Hippocampal formation (tissue), 2 donors: ENCODE measurements at regions not wholly inside any gene's neighbourhood (a gene's known extent, or its start where the extent isn't known, plus 50 kb on each side); places are given as distances from the start of the nearest gene placed in this dataset.

Source experiments
- DNase-seq, 2 donors: peaks; one replicate each; lab custom pipeline; 2025; lab: John Stamatoyannopoulos, UW

- DNase-seq, result no peak
Observed at GRCh38 chr1:9179463-9180110, 50.7 kb upstream of the GPR157 start.

- no peak for DNase-seq
Observed at GRCh38 chr1:9180111-9180819, 51.4 kb upstream of the GPR157 start.

- DNase-seq, result peak in 1 of 2 donors; percentile 33
Observed at GRCh38 chr1:9181176-9181906, 52.4 kb upstream of the GPR157 start.

- no peak for DNase-seq
Observed at GRCh38 chr1:9181990-9182783, 52.4 kb upstream of the H6PD start.

GRCh38 chr1:9182784-9183257 is 51.8 kb upstream of the H6PD start:
- no peak for DNase-seq

- no peak for DNase-seq
Observed at GRCh38 chr1:9183441-9183840, 51.1 kb upstream of the H6PD start.

- no peak for DNase-seq
Observed at GRCh38 chr1:9183898-9184297, 50.7 kb upstream of the H6PD start.

GRCh38 chr1:9184749-9185148 is 49.8 kb upstream of the H6PD start:
- no peak for DNase-seq
